KMS-11 (cell line): ENCODE measurements at regions not wholly inside any gene's neighbourhood (a gene's known extent, or its start where the extent isn't known, plus 50 kb on each side); places are given as distances from the start of the nearest gene placed in this dataset.

ENCODE experiments used
- H2AFZ ChIP-seq: fragments of 200-600 bp; sonication (generic); 2 replicates; pipeline ENCODE4 v1.6.1; 2016; ENCODE audit warnings: antibody characterized with exemption, mixed run types, low read depth
- H3K27ac ChIP-seq: fragments of 200-600 bp; sonication (generic); 2 replicates; pipeline ENCODE4 v1.6.1; 2016; ENCODE audit warnings: mild to moderate bottlenecking, mixed run types
- H3K27me3 ChIP-seq: fragments of 200-600 bp; sonication (generic); 2 replicates; pipeline ENCODE4 v1.6.1; 2017; ENCODE audit warnings: mild to moderate bottlenecking, low read depth, mixed run types, moderate library complexity; ENCODE audit not compliant: insufficient read depth
- H3K36me3 ChIP-seq: fragments of 200-600 bp; sonication (generic); 2 replicates; pipeline ENCODE4 v1.6.1; 2017; ENCODE audit warnings: mild to moderate bottlenecking, mixed run types; ENCODE audit not compliant: insufficient read depth
- H3K4me1 ChIP-seq: fragments of 200-600 bp; sonication (generic); 2 replicates; pipeline ENCODE4 v1.6.1; 2016; ENCODE audit warnings: mild to moderate bottlenecking, low read depth, mixed run types; ENCODE audit not compliant: poor library complexity, severe bottlenecking
- H3K4me2 ChIP-seq: fragments of 200-600 bp; sonication (generic); 2 replicates; pipeline ENCODE4 v1.7.0; 2016; ENCODE audit warnings: mild to moderate bottlenecking, mixed run types
- H3K4me3 ChIP-seq: fragments of 200-600 bp; sonication (generic); IDR thresholded peaks from 2 replicates; pipeline ENCODE4 v1.6.1; 2017; ENCODE audit warnings: low read depth, low read length, mixed read lengths; ENCODE audit not compliant: insufficient read depth
- H3K79me2 ChIP-seq: fragments of 200-600 bp; sonication (generic); 2 replicates; pipeline ENCODE4 v1.6.1; 2016; ENCODE audit warnings: low read depth, mixed run types; ENCODE audit not compliant: insufficient read depth
- H3K9ac ChIP-seq: fragments of 200-600 bp; sonication (generic); 2 replicates; pipeline ENCODE4 v1.6.1; 2016; ENCODE audit warnings: mild to moderate bottlenecking, mixed run types
- H4K20me1 ChIP-seq: fragments of 200-600 bp; sonication (generic); 2 replicates; pipeline ENCODE4 v1.6.1; 2016; ENCODE audit warnings: mild to moderate bottlenecking, mixed run types; ENCODE audit not compliant: insufficient read depth
- CTCF ChIP-seq: fragments of 200-600 bp; sonication (generic); conservative IDR thresholded peaks from 2 replicates; pipeline ENCODE4 v1.6.1; 2017; ENCODE audit warnings: low read depth, mild to moderate bottlenecking, antibody characterized with exemption, low read length, moderate library complexity, mixed read lengths

GRCh38 chr5:165780901-165781300 is 2275.5 kb downstream of the MAT2B start:
- no peaks in the 10 kb centered on the region for H3K36me3 ChIP-seq
- TF ChIP-seq CTCF = no peak
- no peak overlapping the region for H2AFZ ChIP-seq

GRCh38 chr5:165781738-165782137 is 2276.3 kb downstream of the MAT2B start:
- no peak overlapping the region for H3K4me3 ChIP-seq
- H3K9ac ChIP-seq = no peak overlapping the region
- H2AFZ ChIP-seq = no peak overlapping the region
- H4K20me1 ChIP-seq = no peaks in the 10 kb centered on the region
- no peaks in the 10 kb centered on the region for H3K36me3 ChIP-seq
- no peaks in the 10 kb centered on the region for H3K27me3 ChIP-seq
- no peaks in the 10 kb centered on the region for H3K79me2 ChIP-seq
- TF ChIP-seq CTCF = no peak
- H3K27ac ChIP-seq = no peak overlapping the region
- no peaks in the 10 kb centered on the region for H3K4me1 ChIP-seq
- no peak overlapping the region for H3K4me2 ChIP-seq

More at GRCh38 chr5:165780901-165781300, 2275.5 kb downstream of the MAT2B start:
- H3K4me2 ChIP-seq = no peak overlapping the region
- H3K79me2 ChIP-seq = no peaks in the 10 kb centered on the region
- no peaks in the 10 kb centered on the region for H4K20me1 ChIP-seq
- no peak overlapping the region for H3K9ac ChIP-seq
- no peaks in the 10 kb centered on the region for H3K27me3 ChIP-seq
- H3K27ac ChIP-seq = no peak overlapping the region
- H3K4me3 ChIP-seq = no peak overlapping the region
- H3K4me1 ChIP-seq = no peaks in the 10 kb centered on the region

GRCh38 chr5:165783024-165783423 is 2277.6 kb downstream of the MAT2B start:
- no peaks in the 10 kb centered on the region for H4K20me1 ChIP-seq
- no peak overlapping the region for H3K9ac ChIP-seq
- no peaks in the 10 kb centered on the region for H3K36me3 ChIP-seq
- no peak overlapping the region for H3K4me2 ChIP-seq
- TF ChIP-seq CTCF = no peak
- no peaks in the 10 kb centered on the region for H3K4me1 ChIP-seq
- no peak overlapping the region for H3K27ac ChIP-seq
- no peak overlapping the region for H3K4me3 ChIP-seq
- no peak overlapping the region for H2AFZ ChIP-seq
- H3K27me3 ChIP-seq = no peaks in the 10 kb centered on the region
- no peaks in the 10 kb centered on the region for H3K79me2 ChIP-seq

- no peaks in the 10 kb centered on the region for H3K79me2 ChIP-seq
- no peaks in the 10 kb centered on the region for H3K27me3 ChIP-seq
- H4K20me1 ChIP-seq = no peaks in the 10 kb centered on the region
- no peak overlapping the region for H3K4me3 ChIP-seq
- H3K4me2 ChIP-seq = no peak overlapping the region
- H3K4me1 ChIP-seq = no peaks in the 10 kb centered on the region
- no peaks in the 10 kb centered on the region for H3K36me3 ChIP-seq
- no peak overlapping the region for H3K9ac ChIP-seq
- no peak overlapping the region for H2AFZ ChIP-seq
- no peak for TF ChIP-seq CTCF
- no peak overlapping the region for H3K27ac ChIP-seq
Measured at GRCh38 chr5:165786073-165786472, 2280.7 kb downstream of the MAT2B start.

- H3K4me3 ChIP-seq = no peak overlapping the region
- no peaks in the 10 kb centered on the region for H3K4me1 ChIP-seq
- no peak overlapping the region for H3K9ac ChIP-seq
- no peaks in the 10 kb centered on the region for H3K79me2 ChIP-seq
- H4K20me1 ChIP-seq = no peaks in the 10 kb centered on the region
- no peaks in the 10 kb centered on the region for H3K27me3 ChIP-seq
- H2AFZ ChIP-seq = no peak overlapping the region
- no peak overlapping the region for H3K27ac ChIP-seq
- TF ChIP-seq CTCF = no peak
- H3K36me3 ChIP-seq = no peaks in the 10 kb centered on the region
- H3K4me2 ChIP-seq = no peak overlapping the region
Measured at GRCh38 chr5:165795073-165795472, 2289.7 kb downstream of the MAT2B start.
